ENCODE measurements at regions not wholly inside any gene's neighbourhood (a gene's known extent, or its start where the extent isn't known, plus 50 kb on each side); places are given as distances from the start of the nearest gene placed in this dataset.

GRCh38 chr2:139409212-139409611, 629.0 kb upstream of the NXPH2 start:
- no peak for TF ChIP-seq FOXM1 (IDR thresholded peaks at IDR 0.05; ENCODE audit: borderline replicate concordance, low read depth)
- no peak for TF ChIP-seq REST (IDR thresholded peaks at IDR 0.05; ENCODE audit: low read depth)
- TF ChIP-seq ZBTB7A (IDR thresholded peaks at IDR 0.05; ENCODE audit: low read depth), result no peak
- TF ChIP-seq EP300 (IDR thresholded peaks at IDR 0.05; ENCODE audit: borderline replicate concordance), result no peak
- no peak for TF ChIP-seq CEBPB (IDR thresholded peaks at IDR 0.05)
- no peak for TF ChIP-seq NFIC (IDR thresholded peaks at IDR 0.05)
- no peak for TF ChIP-seq TAF1 (IDR thresholded peaks at IDR 0.05; ENCODE audit: low read depth)
- TF ChIP-seq, protein P1, sequence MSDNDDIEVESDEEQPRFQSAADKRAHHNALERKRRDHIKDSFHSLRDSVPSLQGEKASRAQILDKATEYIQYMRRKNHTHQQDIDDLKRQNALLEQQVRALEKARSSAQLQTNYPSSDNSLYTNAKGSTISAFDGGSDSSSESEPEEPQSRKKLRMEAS (IDR thresholded peaks at IDR 0.05), result no peak
- TF ChIP-seq YY1 (IDR thresholded peaks at IDR 0.05; ENCODE audit: low read depth), result no peak

GRCh38 chr2:139403948-139404347, 623.8 kb upstream of the NXPH2 start:
- TF ChIP-seq TAF1 (IDR thresholded peaks at IDR 0.05; ENCODE audit: low read depth) (no peak), CREB1 (IDR thresholded peaks at IDR 0.05; ENCODE audit: low read depth) (no peak), CEBPB (IDR thresholded peaks at IDR 0.05) (no peak), EGR1 (IDR thresholded peaks at IDR 0.05) (no peak), RAD21 (IDR thresholded peaks at IDR 0.05; ENCODE audit: low read depth) (no peak), TEAD4 (IDR thresholded peaks at IDR 0.05) (no peak), REST (IDR thresholded peaks at IDR 0.05; ENCODE audit: low read depth) (no peak), EP300 (IDR thresholded peaks at IDR 0.05; ENCODE audit: borderline replicate concordance) (no peak), TCF12 (IDR thresholded peaks at IDR 0.05; ENCODE audit: low read depth) (no peak), NFIC (IDR thresholded peaks at IDR 0.05) (no peak), ZBTB7A (IDR thresholded peaks at IDR 0.05; ENCODE audit: low read depth) (no peak), FOXM1 (IDR thresholded peaks at IDR 0.05; ENCODE audit: borderline replicate concordance, low read depth) (no peak), YY1 (IDR thresholded peaks at IDR 0.05; ENCODE audit: low read depth) (no peak)
- TF ChIP-seq, protein P1 (IDR thresholded peaks at IDR 0.05), result no peak
- TF ChIP-seq, protein P2, sequence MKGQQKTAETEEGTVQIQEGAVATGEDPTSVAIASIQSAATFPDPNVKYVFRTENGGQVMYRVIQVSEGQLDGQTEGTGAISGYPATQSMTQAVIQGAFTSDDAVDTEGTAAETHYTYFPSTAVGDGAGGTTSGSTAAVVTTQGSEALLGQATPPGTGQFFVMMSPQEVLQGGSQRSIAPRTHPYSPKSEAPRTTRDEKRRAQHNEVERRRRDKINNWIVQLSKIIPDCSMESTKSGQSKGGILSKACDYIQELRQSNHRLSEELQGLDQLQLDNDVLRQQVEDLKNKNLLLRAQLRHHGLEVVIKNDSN (IDR thresholded peaks at IDR 0.05), result no peak

- TF ChIP-seq REST (IDR thresholded peaks at IDR 0.05; ENCODE audit: low read depth) (no peak), TAF1 (IDR thresholded peaks at IDR 0.05; ENCODE audit: low read depth) (no peak), RAD21 (IDR thresholded peaks at IDR 0.05; ENCODE audit: low read depth) (no peak), TCF12 (IDR thresholded peaks at IDR 0.05; ENCODE audit: low read depth) (no peak), CEBPB (IDR thresholded peaks at IDR 0.05) (no peak), EGR1 (IDR thresholded peaks at IDR 0.05) (no peak), YY1 (IDR thresholded peaks at IDR 0.05; ENCODE audit: low read depth) (no peak)
- TF ChIP-seq, protein P2 (IDR thresholded peaks at IDR 0.05), result no peak
Observed at GRCh38 chr2:139394801-139395200, 614.6 kb upstream of the NXPH2 start.

DNA sequence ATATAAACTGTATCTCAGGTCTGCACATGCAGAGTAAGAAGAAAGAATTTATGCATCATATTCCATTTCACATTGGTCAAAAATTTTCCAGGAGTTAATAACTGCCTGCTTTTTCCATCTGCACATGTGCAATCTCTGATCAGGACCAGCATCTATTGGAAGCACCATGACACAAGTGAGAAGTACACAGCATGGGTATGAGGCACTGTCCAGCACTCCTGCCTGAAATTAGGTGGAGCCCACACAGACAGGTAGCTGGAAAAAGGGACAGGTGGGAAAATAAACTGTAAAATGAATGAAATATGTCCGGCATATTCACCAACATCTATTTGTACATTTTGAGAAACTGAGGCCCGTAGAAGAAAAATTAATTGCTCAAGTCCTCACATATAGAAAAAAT, 609.2 kb upstream of the NXPH2 start:
- TF ChIP-seq REST (IDR thresholded peaks at IDR 0.05; ENCODE audit: low read depth), result peak; percentile 48; the same call in 1 of the 2 replicates
- TF ChIP-seq, protein P1 (IDR thresholded peaks at IDR 0.05), result no peak

Data from Ishikawa (cell line).